ENCODE measurements at regions not wholly inside any gene's neighbourhood (a gene's known extent, or its start where the extent isn't known, plus 50 kb on each side); places are given as distances from the start of the nearest gene placed in this dataset.

DNA sequence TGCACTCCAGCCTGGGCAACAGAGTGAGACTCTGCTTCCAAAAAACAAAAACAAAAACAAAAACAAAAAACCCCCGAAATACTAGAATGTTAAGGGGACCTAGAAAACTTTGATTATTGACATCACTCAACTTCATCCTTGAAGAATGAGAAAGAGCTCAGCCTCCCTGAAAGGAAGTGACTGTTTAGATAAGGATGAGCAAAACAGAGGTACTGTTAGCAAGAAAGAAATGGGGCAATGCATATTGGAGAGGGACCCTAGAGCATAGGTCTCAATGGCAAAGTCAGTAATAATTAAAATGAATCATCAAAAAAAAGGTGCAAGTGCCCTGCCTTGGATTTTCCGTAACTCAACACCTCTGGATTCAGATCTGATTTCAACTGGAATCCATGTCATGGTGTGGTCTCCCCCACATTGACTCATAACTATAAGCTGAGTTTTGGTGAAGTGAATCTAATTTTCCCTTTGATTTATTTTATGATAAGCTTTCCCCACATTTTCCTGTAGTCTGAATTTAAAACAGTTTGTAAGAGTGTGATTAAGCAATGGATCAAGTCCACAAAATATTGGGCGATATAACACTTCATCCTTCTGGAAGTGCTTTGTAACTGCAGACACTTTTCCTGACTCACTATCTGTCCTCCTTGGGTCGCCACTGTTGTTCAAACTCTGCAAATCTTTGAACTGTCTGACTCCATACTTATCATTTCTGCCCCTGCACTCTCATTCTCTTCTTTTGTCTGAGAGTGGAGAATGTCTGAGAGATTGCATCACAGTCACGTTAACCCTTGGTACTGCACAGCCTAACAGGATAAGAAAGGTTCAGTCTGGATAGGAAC lies 224.8 kb upstream of the LYZL1 start:
- H2AFZ ChIP-seq (ENCODE audit: low read length) = no peak overlapping the region
- peaks cover 14% of the 10 kb centered on the region for H3K4me1 ChIP-seq (ENCODE audit: insufficient read depth, low read length)
- H3K79me2 ChIP-seq (ENCODE audit: insufficient read depth, low read length) = no peaks in the 10 kb centered on the region
- H3K4me3 ChIP-seq (ENCODE audit: insufficient read depth, low read length) = no peak overlapping the region
- H3K4me2 ChIP-seq (ENCODE audit: insufficient read depth, low read length) = peak overlapping the region; percentile 18
- H3K27me3 ChIP-seq (ENCODE audit: insufficient read depth, low read length) = peaks cover 13% of the 10 kb centered on the region
- DNase-seq (ENCODE audit: insufficient read length, low spot score, missing footprints) = no peak
- no peaks in the 10 kb centered on the region for H4K20me1 ChIP-seq (ENCODE audit: insufficient read depth, low read length)
- no peak overlapping the region for H3K27ac ChIP-seq (ENCODE audit: low read depth, low read length)
- H3K36me3 ChIP-seq (ENCODE audit: insufficient read depth, low read length) = no peaks in the 10 kb centered on the region
- TF ChIP-seq, protein P1, sequence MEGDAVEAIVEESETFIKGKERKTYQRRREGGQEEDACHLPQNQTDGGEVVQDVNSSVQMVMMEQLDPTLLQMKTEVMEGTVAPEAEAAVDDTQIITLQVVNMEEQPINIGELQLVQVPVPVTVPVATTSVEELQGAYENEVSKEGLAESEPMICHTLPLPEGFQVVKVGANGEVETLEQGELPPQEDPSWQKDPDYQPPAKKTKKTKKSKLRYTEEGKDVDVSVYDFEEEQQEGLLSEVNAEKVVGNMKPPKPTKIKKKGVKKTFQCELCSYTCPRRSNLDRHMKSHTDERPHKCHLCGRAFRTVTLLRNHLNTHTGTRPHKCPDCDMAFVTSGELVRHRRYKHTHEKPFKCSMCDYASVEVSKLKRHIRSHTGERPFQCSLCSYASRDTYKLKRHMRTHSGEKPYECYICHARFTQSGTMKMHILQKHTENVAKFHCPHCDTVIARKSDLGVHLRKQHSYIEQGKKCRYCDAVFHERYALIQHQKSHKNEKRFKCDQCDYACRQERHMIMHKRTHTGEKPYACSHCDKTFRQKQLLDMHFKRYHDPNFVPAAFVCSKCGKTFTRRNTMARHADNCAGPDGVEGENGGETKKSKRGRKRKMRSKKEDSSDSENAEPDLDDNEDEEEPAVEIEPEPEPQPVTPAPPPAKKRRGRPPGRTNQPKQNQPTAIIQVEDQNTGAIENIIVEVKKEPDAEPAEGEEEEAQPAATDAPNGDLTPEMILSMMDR (IDR thresholded peaks at IDR 0.05; ENCODE audit: extremely low read depth, low read depth, low read length) = peak; percentile 14
- H3K9me3 ChIP-seq (ENCODE audit: low read depth, low read length) = no peaks in the 10 kb centered on the region

- no peak overlapping the region for H3K4me3 ChIP-seq (ENCODE audit: insufficient read depth, low read length)
- peaks cover 14% of the 10 kb centered on the region for H3K4me1 ChIP-seq (ENCODE audit: insufficient read depth, low read length)
- no peak for DNase-seq (ENCODE audit: insufficient read length, low spot score, missing footprints)
- H3K27ac ChIP-seq (ENCODE audit: low read depth, low read length) = no peak overlapping the region
- peak overlapping the region; percentile 18 for H3K4me2 ChIP-seq (ENCODE audit: insufficient read depth, low read length)
- peaks cover 16% of the 10 kb centered on the region for H3K27me3 ChIP-seq (ENCODE audit: insufficient read depth, low read length)
- no peak overlapping the region for H2AFZ ChIP-seq (ENCODE audit: low read length)
- no peaks in the 10 kb centered on the region for H3K9me3 ChIP-seq (ENCODE audit: low read depth, low read length)
- no peaks in the 10 kb centered on the region for H4K20me1 ChIP-seq (ENCODE audit: insufficient read depth, low read length)
- H3K36me3 ChIP-seq (ENCODE audit: insufficient read depth, low read length) = no peaks in the 10 kb centered on the region
- no peaks in the 10 kb centered on the region for H3K79me2 ChIP-seq (ENCODE audit: insufficient read depth, low read length)
- TF ChIP-seq, protein P1 (IDR thresholded peaks at IDR 0.05; ENCODE audit: extremely low read depth, low read depth, low read length) = no peak
Measured at GRCh38 chr10:29064680-29065079, 224.2 kb upstream of the LYZL1 start.

DNA sequence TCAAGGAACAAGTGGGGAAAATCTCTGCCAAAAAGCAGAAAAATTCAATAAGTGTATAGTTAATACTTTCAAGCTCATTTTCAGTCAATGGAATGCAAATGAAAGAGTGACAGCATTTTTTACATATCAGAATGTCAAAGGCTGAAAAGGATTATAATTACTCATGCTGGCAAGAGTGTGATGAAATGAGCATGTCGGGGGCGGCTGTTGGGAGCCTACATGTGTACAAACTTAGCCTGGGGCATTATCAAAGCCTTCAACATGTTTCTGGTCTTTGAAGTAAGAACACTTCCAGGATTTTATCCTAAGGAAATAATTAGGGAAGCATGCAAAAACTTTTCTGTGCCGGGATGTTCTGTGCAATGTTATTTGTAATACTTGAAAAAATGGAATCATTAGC lies 221.7 kb upstream of the LYZL1 start:
- Histone ChIP-seq H3K27me3 (ENCODE audit: insufficient read depth, low read length) (peaks cover 26% of the 10 kb centered on the region), H2AFZ (ENCODE audit: low read length) (no peak overlapping the region), H3K4me3 (ENCODE audit: insufficient read depth, low read length) (no peak overlapping the region), H3K79me2 (ENCODE audit: insufficient read depth, low read length) (no peaks in the 10 kb centered on the region), H3K4me1 (ENCODE audit: insufficient read depth, low read length) (peaks cover 14% of the 10 kb centered on the region), H4K20me1 (ENCODE audit: insufficient read depth, low read length) (no peaks in the 10 kb centered on the region), H3K27ac (ENCODE audit: low read depth, low read length) (no peak overlapping the region), H3K9me3 (ENCODE audit: low read depth, low read length) (no peaks in the 10 kb centered on the region), H3K36me3 (ENCODE audit: insufficient read depth, low read length) (no peaks in the 10 kb centered on the region), H3K4me2 (ENCODE audit: insufficient read depth, low read length) (no peak overlapping the region)
- TF ChIP-seq, protein P1 (IDR thresholded peaks at IDR 0.05; ENCODE audit: extremely low read depth, low read depth, low read length) = no peak
- DNase-seq (ENCODE audit: insufficient read length, low spot score, missing footprints) = no peak

- H3K4me2 ChIP-seq (ENCODE audit: insufficient read depth, low read length) = no peak overlapping the region
- TF ChIP-seq, protein P1 (IDR thresholded peaks at IDR 0.05; ENCODE audit: extremely low read depth, low read depth, low read length) = no peak
- H3K27me3 ChIP-seq (ENCODE audit: insufficient read depth, low read length) = peaks cover 26% of the 10 kb centered on the region
- no peak overlapping the region for H3K27ac ChIP-seq (ENCODE audit: low read depth, low read length)
- no peaks in the 10 kb centered on the region for H3K79me2 ChIP-seq (ENCODE audit: insufficient read depth, low read length)
- H3K4me3 ChIP-seq (ENCODE audit: insufficient read depth, low read length) = no peak overlapping the region
- H3K36me3 ChIP-seq (ENCODE audit: insufficient read depth, low read length) = no peaks in the 10 kb centered on the region
- no peak overlapping the region for H2AFZ ChIP-seq (ENCODE audit: low read length)
- H3K4me1 ChIP-seq (ENCODE audit: insufficient read depth, low read length) = peaks cover 14% of the 10 kb centered on the region
- no peak for DNase-seq (ENCODE audit: insufficient read length, low spot score, missing footprints)
- no peaks in the 10 kb centered on the region for H3K9me3 ChIP-seq (ENCODE audit: low read depth, low read length)
- H4K20me1 ChIP-seq (ENCODE audit: insufficient read depth, low read length) = no peaks in the 10 kb centered on the region
Measured at GRCh38 chr10:29067628-29068027, 221.2 kb upstream of the LYZL1 start.

All from osteoblast (primary cell).